ENCODE measurements at regions not wholly inside any gene's neighbourhood (a gene's known extent, or its start where the extent isn't known, plus 50 kb on each side); places are given as distances from the start of the nearest gene placed in this dataset.

- TF ChIP-seq ATF2 (CRISPR knock-in tag; IDR thresholded peaks at IDR 0.05; ENCODE audit: borderline replicate concordance, low read depth), result no peak
- no peak for TF ChIP-seq EMX1 (CRISPR knock-in tag; IDR thresholded peaks at IDR 0.05)
- TF ChIP-seq ZNF281 (CRISPR knock-in tag; IDR thresholded peaks at IDR 0.05), result no peak
- no peak for TF ChIP-seq STAT6 (CRISPR knock-in tag; conservative IDR thresholded peaks at IDR 0.05; ENCODE audit: low read depth)
- no peak for TF ChIP-seq HMGXB4 (CRISPR knock-in tag; IDR thresholded peaks at IDR 0.05)
- TF ChIP-seq TEAD4 (CRISPR knock-in tag; IDR thresholded peaks at IDR 0.05), result no peak
- TF ChIP-seq ZNF396 (CRISPR knock-in tag; IDR thresholded peaks at IDR 0.05; ENCODE audit: borderline replicate concordance), result no peak
- TF ChIP-seq ZNF317 (CRISPR knock-in tag; IDR thresholded peaks at IDR 0.05; ENCODE audit: borderline replicate concordance, low read depth), result no peak
- no peak for TF ChIP-seq ZNF138 (CRISPR knock-in tag; conservative IDR thresholded peaks at IDR 0.05)
- no peak for TF ChIP-seq ZNF219 (CRISPR knock-in tag; IDR thresholded peaks at IDR 0.05; ENCODE audit: borderline replicate concordance)
Observed at GRCh38 chr3:155009217-155009616, 70.9 kb upstream of the MME start (continued).

- no peak for ATAC-seq
- no peaks in the 10 kb centered on the region for H3K27me3 Mint-ChIP-seq (ENCODE audit: low read depth)
- DNase-seq (ENCODE audit: low spot score), result no peak
- ChIA-PET CTCF (no interaction called here), POLR2A (no interaction called here)
- peaks cover 26% of the 10 kb centered on the region for H3K36me3 Mint-ChIP-seq
- peaks cover 4% of the 10 kb centered on the region; the same call in 1 of the 2 replicates for H3K4me1 Mint-ChIP-seq
- no peak for TF ChIP-seq KAT7 (CRISPR knock-in tag; IDR thresholded peaks at IDR 0.05; ENCODE audit: borderline replicate concordance)
- TF ChIP-seq ELF4 (CRISPR knock-in tag; IDR thresholded peaks at IDR 0.05; ENCODE audit: low read depth), result no peak
- no peak for TF ChIP-seq USF1 (CRISPR knock-in tag; IDR thresholded peaks at IDR 0.05)
- no peak for TF ChIP-seq AFF4 (CRISPR knock-in tag; IDR thresholded peaks at IDR 0.05; ENCODE audit: borderline replicate concordance)
- no peak for TF ChIP-seq JAZF1 (CRISPR knock-in tag; IDR thresholded peaks at IDR 0.05)
- no peak overlapping the region for H3K4me3 Mint-ChIP-seq
- peaks cover 33% of the 10 kb centered on the region for H3K9me3 Mint-ChIP-seq
- H3K27ac Mint-ChIP-seq, result no peak overlapping the region
Observed at GRCh38 chr3:155007729-155008128, 72.4 kb upstream of the MME start.

Measured in WTC11 (cell line).